HCT116 (cell line): ENCODE measurements at regions not wholly inside any gene's neighbourhood (a gene's known extent, or its start where the extent isn't known, plus 50 kb on each side); places are given as distances from the start of the nearest gene placed in this dataset.

Experiments
- ATAC-seq: fragments of 200-7000 bp; cut with Tn5 transposase; 2 replicates; pipeline ENCODE4 v1.9.1; 2020; ENCODE audit warnings: mild to moderate bottlenecking, moderate library complexity
- BruUV-seq: library from RNA; stranded (reverse); fragments of 400-500 nt; replicated peaks from 2 replicates; lab custom pipeline; 2021; lab: Mats Ljungman, UMichigan
- CTCF ChIA-PET: fragments of 300-600 bp; sonication (Branson Sonifier 250); formaldehyde crosslinking; loops from one replicate; lab custom pipeline; 2021; ENCODE audit warnings: antibody characterized with exemption; lab: Charles Lee
- POLR2A ChIA-PET: fragments of 300-600, 350-600 bp; sonication (Branson Sonifier 250); formaldehyde crosslinking; loops from one replicate; lab custom pipeline; 2021; ENCODE audit warnings: antibody characterized with exemption; lab: Charles Lee
- RAD21 ChIA-PET, 2 experiments: fragments of 300-600 bp; sonication (Branson Sonifier 250); formaldehyde crosslinking; loops; one replicate each; lab custom pipeline; 2023; ENCODE audit warnings: low total read pairs in 2 of 2; ENCODE audit not compliant: uncharacterized antibody in 2 of 2, unreplicated experiment in 2 of 2, low non-redundant PET in 1 of 2; lab: Charles Lee
- DNase-seq: peaks from one replicate; pipeline ENCODE4 v3.0.0-alpha.2; 2010; ENCODE audit warnings: low read depth, low spot score
- H2AFZ ChIP-seq: fragments of 200-600 bp; shearing (Covaris generic), sonication (generic); 2 replicates; pipeline ENCODE4 v1.6.1; 2017; ENCODE audit warnings: low read depth, mixed run types, mixed read lengths, antibody characterized with exemption, low read length; ENCODE audit not compliant: poor library complexity, severe bottlenecking
- H3K27ac ChIP-seq: 2 replicates; pipeline ENCODE4 v1.5.1; 2012; ENCODE audit warnings: low read depth, low read length
- H3K27me3 ChIP-seq: fragments of 200-600 bp; sonication (generic); 2 replicates; pipeline ENCODE4 v1.6.1; 2016; ENCODE audit warnings: mixed run types, low read length, mixed read lengths; ENCODE audit not compliant: insufficient read depth
- H3K36me3 ChIP-seq, 2 experiments: fragments of 200-500 bp in 1 of 2; fragments of 200-600 bp in 1 of 2; sonication (Bioruptor generic) in 1 of 2; sonication (generic) in 1 of 2; 2 replicates each; pipeline versions ENCODE4 v1.5.1 to v1.6.1; 2014 to 2016; ENCODE audit warnings: low read length in 2 of 2, inconsistent platforms in 1 of 2, mixed read lengths in 1 of 2, mixed run types in 1 of 2; ENCODE audit not compliant: insufficient read depth in 2 of 2, control insufficient read depth in 1 of 2
- H3K4me1 ChIP-seq, 2 experiments: fragments of 200-600 bp in 1 of 2; sonication (generic) in 1 of 2; 2 replicates each; pipeline versions ENCODE4 v1.5.1 to v1.6.1; 2012 to 2017; ENCODE audit warnings: low read length in 2 of 2, inconsistent platforms in 1 of 2, mild to moderate bottlenecking in 1 of 2, mixed read lengths in 1 of 2, mixed run types in 1 of 2, moderate library complexity in 1 of 2; ENCODE audit not compliant: insufficient read depth in 2 of 2, control insufficient read depth in 1 of 2
- H3K4me2 ChIP-seq: fragments of 200-600 bp; sonication (generic); 2 replicates; pipeline ENCODE4 v1.6.1; 2017; ENCODE audit warnings: mixed run types, low read length, mixed read lengths
- H3K4me3 ChIP-seq, 2 experiments: fragments of 200-600 bp in 1 of 2; sonication (generic) in 1 of 2; replicated peaks in 1 of 2; 2 replicates each; pipeline ENCODE4 v1.5.1; 2011 to 2016; ENCODE audit warnings: low read length in 2 of 2, control low read depth in 1 of 2, low read depth in 1 of 2, mild to moderate bottlenecking in 1 of 2, mixed read lengths in 1 of 2, mixed run types in 1 of 2
- H3K79me2 ChIP-seq: fragments of 200-600 bp; sonication (generic); 2 replicates; pipeline ENCODE4 v1.6.1; 2017; ENCODE audit warnings: mild to moderate bottlenecking, mixed run types, low read length, moderate library complexity, mixed read lengths; ENCODE audit not compliant: insufficient read depth
- H3K9ac ChIP-seq: fragments of 200-600 bp; sonication (generic); 2 replicates; pipeline ENCODE4 v1.6.1; 2016; ENCODE audit warnings: low read length, mixed read lengths
- H3K9me2 ChIP-seq: fragments of 200-600 bp; sonication (generic), shearing (Covaris generic); 2 replicates; pipeline ENCODE4 v1.6.1; 2017; ENCODE audit warnings: mixed run types, mild to moderate bottlenecking, moderate library complexity; ENCODE audit not compliant: insufficient read depth
- H3K9me3 ChIP-seq, 2 experiments: fragments of 200-500 bp in 1 of 2; fragments of 200-600 bp in 1 of 2; sonication (Bioruptor generic) in 1 of 2; sonication (generic) in 1 of 2; 2 replicates each; pipeline ENCODE4 v1.6.1; 2014 to 2017; ENCODE audit warnings: low read length in 2 of 2, mixed read lengths in 2 of 2, inconsistent platforms in 1 of 2, low read depth in 1 of 2, mild to moderate bottlenecking in 1 of 2, mixed run types in 1 of 2, moderate library complexity in 1 of 2; ENCODE audit not compliant: control insufficient read depth in 1 of 2, insufficient read depth in 1 of 2
- H4K20me1 ChIP-seq: fragments of 200-600 bp; sonication (generic), shearing (Covaris generic); 2 replicates; pipeline ENCODE4 v1.6.1; 2017; ENCODE audit warnings: mixed run types, mild to moderate bottlenecking, moderate library complexity; ENCODE audit not compliant: insufficient read depth
- ATF3 ChIP-seq: IDR thresholded peaks from 2 replicates; pipeline ENCODE4 v1.6.1; 2012
- CBX3 ChIP-seq: IDR thresholded peaks from 2 replicates; pipeline ENCODE4 v1.6.1; 2012; ENCODE audit warnings: low read depth
- CEBPB ChIP-seq: IDR thresholded peaks from 2 replicates; pipeline ENCODE4 v1.6.1; 2012; ENCODE audit warnings: low read depth
- CTCF ChIP-seq, 3 experiments: fragments of 200-600 bp in 1 of 3; sonication (generic) in 1 of 3; IDR thresholded peaks in 2 of 3; conservative IDR thresholded peaks in 1 of 3; 2 replicates each; pipeline ENCODE4 v1.5.1; 2012 to 2017; ENCODE audit warnings: low read depth in 2 of 3, low read length in 2 of 3, antibody characterized with exemption in 1 of 3, borderline replicate concordance in 1 of 3, control low read depth in 1 of 3, mild to moderate bottlenecking in 1 of 3, mixed read lengths in 1 of 3, mixed run types in 1 of 3, moderate library complexity in 1 of 3; ENCODE audit not compliant: insufficient read depth in 1 of 3
- EZH2 ChIP-seq: fragments of 200-600 bp; sonication (generic); IDR thresholded peaks from 2 replicates; pipeline ENCODE4 v1.6.1; 2017; ENCODE audit warnings: antibody characterized with exemption, mixed run types
- POLR2AphosphoS5 ChIP-seq: IDR thresholded peaks from 2 replicates; pipeline ENCODE4 v1.6.1; 2011; ENCODE audit warnings: mild to moderate bottlenecking, low read depth, low read length, moderate library complexity
- RAD21 ChIP-seq: IDR thresholded peaks from 2 replicates; pipeline ENCODE4 v1.6.1; 2012; ENCODE audit warnings: low read depth, mild to moderate bottlenecking
- SIN3A ChIP-seq: IDR thresholded peaks from 2 replicates; pipeline ENCODE4 v1.6.1; 2012; ENCODE audit warnings: low read depth
- SRF ChIP-seq: IDR thresholded peaks from 2 replicates; pipeline ENCODE4 v1.6.1; 2012; ENCODE audit warnings: low read depth
- TCF7L2 ChIP-seq: IDR thresholded peaks from 2 replicates; pipeline ENCODE4 v1.7.0; 2011; ENCODE audit warnings: borderline replicate concordance, inconsistent platforms; ENCODE audit not compliant: insufficient read depth, insufficient read length; ENCODE audit errors: extremely low read depth
- ZBTB33 ChIP-seq: IDR thresholded peaks from 2 replicates; pipeline ENCODE4 v1.6.1; 2011; ENCODE audit warnings: mild to moderate bottlenecking, low read length, moderate library complexity; ENCODE audit not compliant: insufficient replicate concordance; ENCODE audit errors: extremely low read depth
- ZFX ChIP-seq: fragments of 450-650 bp; IDR thresholded peaks from 2 replicates; pipeline ENCODE4 v1.6.1; 2017
- ZNF274 ChIP-seq: fragments of 200-500 bp; sonication (Bioruptor generic); IDR thresholded peaks from 2 replicates; pipeline ENCODE4 v1.6.1; 2014; ENCODE audit warnings: mild to moderate bottlenecking, low read depth, low read length, inconsistent platforms
- intact Hi-C: fragments of 100-400 bp; cut with micrococcal nuclease; formaldehyde crosslinking; loops from 2 replicates; pipeline ENCODE4 v1.10.0; 2022
- TF ChIP-seq, protein P1 (sequence below): IDR thresholded peaks from 2 replicates; pipeline ENCODE4 v1.6.1; 2012

GRCh38 chr2:61605245-61605644, 67.1 kb upstream of the XPO1 start:
- Histone ChIP-seq H3K79me2 (no peaks in the 10 kb centered on the region), H3K27me3 (no peaks in the 10 kb centered on the region), H4K20me1 (no peaks in the 10 kb centered on the region), H3K36me3 (no peaks in the 10 kb centered on the region), H3K9me2 (no peaks in the 10 kb centered on the region), H3K4me3 (no peak overlapping the region), H3K4me1 (no peaks in the 10 kb centered on the region), H2AFZ (peak overlapping the region; percentile 15), H3K4me2 (no peak overlapping the region), H3K27ac (no peak overlapping the region), H3K9ac (no peak overlapping the region), H3K9me3 (no peaks in the 10 kb centered on the region)
- POLR2A ChIA-PET: no interaction called here
- no peak for DNase-seq
- no peak for ATAC-seq
- intact Hi-C loops: no loop called here
- CTCF ChIA-PET: no interaction called here
- RAD21 ChIA-PET: no interaction called here
- BruUV-seq: no TSS peak
- no peak for TF ChIP-seq ZFX
- no peak for TF ChIP-seq POLR2AphosphoS5
- no peak for TF ChIP-seq CBX3
- TF ChIP-seq RAD21: no peak
- TF ChIP-seq ZNF274: no peak
- TF ChIP-seq CTCF (IDR thresholded peaks at IDR 0.05 in 2 of 3, conservative IDR thresholded peaks at IDR 0.05 in 1 of 3; ENCODE audit: borderline replicate concordance in 1 of 3, insufficient read depth in 1 of 3, low read depth in 2 of 3, low read length in 2 of 3): no peak

- POLR2A ChIA-PET: no interaction called here
- intact Hi-C loops: no loop called here
- TF ChIP-seq CBX3 (no peak), SRF (no peak), ATF3 (no peak), EZH2 (no peak), ZBTB33 (no peak), SIN3A (no peak), CEBPB (no peak), TCF7L2 (no peak), CTCF (IDR thresholded peaks at IDR 0.05 in 2 of 3, conservative IDR thresholded peaks at IDR 0.05 in 1 of 3; ENCODE audit: borderline replicate concordance in 1 of 3, insufficient read depth in 1 of 3, low read depth in 2 of 3, low read length in 2 of 3) (no peak)
- TF ChIP-seq, protein P1, sequence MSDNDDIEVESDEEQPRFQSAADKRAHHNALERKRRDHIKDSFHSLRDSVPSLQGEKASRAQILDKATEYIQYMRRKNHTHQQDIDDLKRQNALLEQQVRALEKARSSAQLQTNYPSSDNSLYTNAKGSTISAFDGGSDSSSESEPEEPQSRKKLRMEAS: no peak
Observed at GRCh38 chr2:61604433-61604832, 66.3 kb upstream of the XPO1 start.

More at GRCh38 chr2:61604433-61604832, 66.3 kb upstream of the XPO1 start:
- no peaks in the 10 kb centered on the region for H3K79me2 ChIP-seq
- H3K9me2 ChIP-seq: no peaks in the 10 kb centered on the region
- H3K4me2 ChIP-seq: no peak overlapping the region
- no peak overlapping the region for H3K9ac ChIP-seq
- H4K20me1 ChIP-seq: no peaks in the 10 kb centered on the region
- no peaks in the 10 kb centered on the region for H3K36me3 ChIP-seq
- H3K4me1 ChIP-seq: peaks cover 0 to 2% of the 10 kb centered on the region in 2 experiments; a peak in 2 of 4 replicates
- no peaks in the 10 kb centered on the region for H3K27me3 ChIP-seq
- ChIA-PET RAD21 (no interaction called here), CTCF (no interaction called here)
- H3K27ac ChIP-seq: no peak overlapping the region
- DNase-seq: no peak
- BruUV-seq: no TSS peak
- H3K9me3 ChIP-seq: no peaks in the 10 kb centered on the region
- no peak for ATAC-seq
- no peak overlapping the region for H2AFZ ChIP-seq
- H3K4me3 ChIP-seq: no peak overlapping the region
